Astrocyte of the cerebellum (primary cell): ENCODE measurements at regions not wholly inside any gene's neighbourhood (a gene's known extent, or its start where the extent isn't known, plus 50 kb on each side); places are given as distances from the start of the nearest gene placed in this dataset.

ENCODE experiments used
- DNase-seq: peaks from one replicate; pipeline ENCODE4 v3.0.0-alpha.2; 2011; ENCODE audit warnings: low read depth
- H3K4me3 ChIP-seq: 2 replicates; pipeline ENCODE4 v1.5.1; 2011; ENCODE audit warnings: mild to moderate bottlenecking, low read depth, low read length, moderate library complexity
- in situ Hi-C: cut with HindIII; loops from 2 replicates; pipeline ENCODE4 v1.10.0; 2017; ENCODE audit warnings: low sequenced_read_pairs
- TF ChIP-seq, protein P1 (sequence below): IDR thresholded peaks from 2 replicates; pipeline ENCODE4 v1.5.1; 2012; ENCODE audit warnings: low read length, low read depth, moderate library complexity, mild to moderate bottlenecking; ENCODE audit errors: missing control alignments

- TF ChIP-seq, protein P1, sequence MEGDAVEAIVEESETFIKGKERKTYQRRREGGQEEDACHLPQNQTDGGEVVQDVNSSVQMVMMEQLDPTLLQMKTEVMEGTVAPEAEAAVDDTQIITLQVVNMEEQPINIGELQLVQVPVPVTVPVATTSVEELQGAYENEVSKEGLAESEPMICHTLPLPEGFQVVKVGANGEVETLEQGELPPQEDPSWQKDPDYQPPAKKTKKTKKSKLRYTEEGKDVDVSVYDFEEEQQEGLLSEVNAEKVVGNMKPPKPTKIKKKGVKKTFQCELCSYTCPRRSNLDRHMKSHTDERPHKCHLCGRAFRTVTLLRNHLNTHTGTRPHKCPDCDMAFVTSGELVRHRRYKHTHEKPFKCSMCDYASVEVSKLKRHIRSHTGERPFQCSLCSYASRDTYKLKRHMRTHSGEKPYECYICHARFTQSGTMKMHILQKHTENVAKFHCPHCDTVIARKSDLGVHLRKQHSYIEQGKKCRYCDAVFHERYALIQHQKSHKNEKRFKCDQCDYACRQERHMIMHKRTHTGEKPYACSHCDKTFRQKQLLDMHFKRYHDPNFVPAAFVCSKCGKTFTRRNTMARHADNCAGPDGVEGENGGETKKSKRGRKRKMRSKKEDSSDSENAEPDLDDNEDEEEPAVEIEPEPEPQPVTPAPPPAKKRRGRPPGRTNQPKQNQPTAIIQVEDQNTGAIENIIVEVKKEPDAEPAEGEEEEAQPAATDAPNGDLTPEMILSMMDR: no peak
- in situ Hi-C loops: loop anchor here (25.0 kb wide), 1 partner anchor 269 kb away; no protein-coding TSS in a partner anchor
- H3K4me3 ChIP-seq: no peak overlapping the region
- no peak for DNase-seq
Observed at GRCh38 chr3:40855871-40856270, 331.1 kb downstream of the ZNF621 start.

DNA sequence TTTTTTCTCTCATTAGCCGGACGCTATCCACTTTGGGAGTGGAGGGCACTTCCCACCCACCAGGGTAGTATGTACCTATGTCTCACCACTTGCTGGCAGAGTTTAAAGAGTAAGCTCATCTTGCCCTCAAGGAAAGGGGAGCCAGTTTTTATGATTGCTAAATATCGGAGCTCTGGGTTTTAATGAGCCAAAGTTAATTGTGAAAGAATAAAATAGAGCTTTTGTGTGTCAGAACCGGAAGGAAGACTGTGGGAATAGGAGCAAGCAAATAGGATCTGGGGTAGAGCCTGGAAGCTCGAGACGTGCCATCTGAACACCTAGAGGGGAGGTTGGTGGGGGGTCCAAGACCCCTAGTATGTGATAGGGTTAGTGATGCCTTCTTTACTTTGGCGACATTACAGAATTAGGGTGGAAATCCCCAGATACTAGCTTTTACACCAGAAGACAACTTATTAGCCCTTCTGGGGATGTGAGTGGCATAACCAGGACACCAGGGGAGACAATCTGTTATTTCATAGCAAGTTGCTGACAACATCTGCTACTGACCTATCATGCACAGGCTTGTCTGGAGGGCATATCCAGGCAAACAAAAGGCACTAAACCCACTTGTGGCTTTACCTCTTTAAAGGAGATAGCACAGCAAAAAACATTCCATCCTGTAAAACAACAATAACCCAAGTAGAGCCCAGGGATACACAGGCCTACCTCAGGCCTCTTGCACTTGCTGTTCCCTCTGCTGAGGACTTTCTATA lies 333.8 kb downstream of the ZNF621 start:
- DNase-seq: no peak
- no peak overlapping the region for H3K4me3 ChIP-seq
- TF ChIP-seq, protein P1: no peak
- in situ Hi-C loops: loop anchor here (25.0 kb wide), 1 partner anchor 271 kb away; no protein-coding TSS in a partner anchor

DNA sequence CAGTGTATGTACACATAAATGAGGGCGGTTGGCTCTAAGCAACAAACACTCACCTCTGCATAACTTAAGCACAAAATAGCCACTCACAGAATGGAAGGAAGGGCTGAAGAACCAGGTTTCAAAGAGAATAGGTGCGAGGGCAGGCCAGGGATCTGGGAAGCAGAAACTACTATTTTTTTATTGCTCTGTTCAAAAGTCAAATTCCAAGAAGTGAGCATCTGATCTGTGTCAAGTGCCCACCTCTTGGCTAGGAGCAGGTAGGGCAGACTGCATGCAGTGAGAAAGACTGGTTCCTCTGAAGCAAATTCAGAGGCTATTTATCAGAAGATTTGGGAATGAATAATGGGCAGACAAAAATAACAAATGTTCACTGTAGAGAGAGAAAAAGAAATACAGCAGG lies 336.4 kb upstream of the CTNNB1 start:
- no peak overlapping the region for H3K4me3 ChIP-seq
- no peak for DNase-seq
- in situ Hi-C loops: loop anchor here (25.0 kb wide), 1 partner anchor 276 kb away; no protein-coding TSS in a partner anchor
- TF ChIP-seq, protein P1: no peak

DNA sequence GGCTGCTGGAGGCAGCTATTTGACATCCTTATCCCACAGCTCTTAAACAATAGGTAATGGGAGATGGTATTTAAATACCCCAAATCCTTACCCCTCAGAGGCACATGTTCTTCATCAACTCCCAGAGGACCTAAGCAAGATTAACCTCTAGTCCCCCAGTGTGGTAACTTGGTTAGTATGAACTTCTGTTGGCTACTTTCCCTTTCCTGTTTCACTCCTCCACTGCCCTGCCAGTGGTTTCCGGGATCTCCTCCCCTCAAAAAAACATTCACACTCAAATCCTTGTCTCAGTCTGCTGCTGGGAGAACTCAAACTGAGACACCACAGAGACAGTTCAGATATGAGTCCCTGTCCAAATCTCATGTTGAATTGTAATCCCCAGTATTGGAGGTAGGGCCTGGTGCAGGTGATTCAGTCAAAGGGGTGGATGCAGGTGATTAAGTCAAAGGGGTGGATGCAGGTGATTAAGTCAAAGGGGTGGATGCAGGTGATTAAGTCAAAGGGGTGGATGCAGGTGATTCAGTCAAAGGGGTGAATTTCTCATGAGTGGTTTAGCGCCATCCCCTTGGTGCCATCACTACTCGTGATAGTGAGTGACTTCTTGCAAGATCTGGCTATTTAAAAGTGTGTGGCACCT lies 335.0 kb upstream of the CTNNB1 start:
- in situ Hi-C loops: loop anchor here (25.0 kb wide), 1 partner anchor 277 kb away; no protein-coding TSS in a partner anchor
- no peak overlapping the region for H3K4me3 ChIP-seq
- TF ChIP-seq, protein P1: no peak
- DNase-seq: no peak

DNA sequence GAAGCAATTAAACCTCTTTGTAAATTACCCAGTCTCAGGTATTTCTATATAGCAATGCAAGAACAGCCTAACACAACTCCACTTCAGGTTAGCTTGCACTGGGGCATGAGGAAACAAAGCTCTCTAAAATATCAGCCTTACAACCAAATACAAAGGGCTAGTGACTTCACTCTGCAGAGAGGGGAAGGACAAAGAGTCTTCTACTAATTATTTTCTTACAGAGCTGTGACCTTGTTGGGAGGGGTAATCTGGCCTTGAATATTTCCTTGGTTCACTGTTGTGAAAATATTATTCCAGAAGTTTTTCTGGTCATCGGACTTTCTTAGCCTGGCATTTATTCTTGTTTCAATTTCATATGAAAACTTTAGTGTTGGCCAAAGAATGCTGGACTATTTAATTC lies 334.4 kb upstream of the CTNNB1 start:
- TF ChIP-seq, protein P1: no peak
- no peak for DNase-seq
- in situ Hi-C loops: loop anchor here (25.0 kb wide), 1 partner anchor 278 kb away; no protein-coding TSS in a partner anchor
- H3K4me3 ChIP-seq: no peak overlapping the region

DNA sequence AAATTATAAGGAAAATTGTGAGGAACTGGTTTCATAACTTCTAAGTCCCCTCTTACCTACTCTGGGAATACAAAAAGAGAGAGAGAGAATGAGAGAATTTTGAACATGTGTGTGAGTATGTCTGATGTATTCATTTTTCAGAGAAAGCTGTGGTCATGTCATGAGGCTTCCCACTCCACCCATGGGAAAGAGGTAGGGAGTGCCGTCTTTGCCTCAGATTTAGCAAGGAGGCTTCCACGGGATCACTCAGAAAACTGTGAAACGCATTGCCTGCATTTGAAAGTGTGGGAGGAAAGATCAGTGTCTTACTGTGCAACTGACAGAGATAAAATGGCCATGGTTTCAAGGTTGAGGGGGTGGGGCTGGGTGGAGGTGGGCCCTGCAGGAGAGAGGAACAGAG lies 331.5 kb upstream of the CTNNB1 start:
- TF ChIP-seq, protein P1: no peak
- no peak for DNase-seq
- H3K4me3 ChIP-seq: no peak overlapping the region
- in situ Hi-C loops: loop anchor here (25.0 kb wide), 1 partner anchor 280 kb away; no protein-coding TSS in a partner anchor
